IMR-90 (cell line): ENCODE measurements at regions not wholly inside any gene's neighbourhood (a gene's known extent, or its start where the extent isn't known, plus 50 kb on each side); places are given as distances from the start of the nearest gene placed in this dataset.
A peak's percentile ranks its signal among the peaks of the same experiment; 100 is the strongest.

Experiments used
- ATAC-seq: fragments of 200-7000 bp; cut with Tn5 transposase; 2 replicates; pipeline ENCODE4 v1.9.1; 2020; ENCODE audit warnings: low read depth, mild to moderate bottlenecking, moderate library complexity
- BruUV-seq: library from RNA; stranded (reverse); fragments of 400-500 nt; replicated peaks from 2 replicates; lab custom pipeline; 2021; lab: Mats Ljungman, UMichigan
- CTCF ChIA-PET: fragments of 300-600 bp; formaldehyde crosslinking; extraction: SDS; loops from one replicate; lab custom pipeline; 2021; ENCODE audit warnings: antibody characterized with exemption; lab: Yijun Ruan, JAX
- POLR2A ChIA-PET: fragments of 300-600 bp; sonication (Branson Sonifier 250); formaldehyde crosslinking; loops from one replicate; lab custom pipeline; 2022; ENCODE audit warnings: antibody characterized with exemption; ENCODE audit not compliant: unreplicated experiment; lab: Charles Lee
- DNase-seq: peaks from one replicate; pipeline ENCODE4 v3.0.0; 2013
- H2AFZ ChIP-seq: replicated peaks from 2 replicates; pipeline ENCODE3; 2013; ENCODE audit warnings: low read length, mild to moderate bottlenecking; ENCODE audit not compliant: poor library complexity
- H2AK5ac ChIP-seq: 2 replicates; pipeline ENCODE4 v1.6.1; 2013; ENCODE audit warnings: low read depth, low read length, inconsistent platforms
- H2AK9ac ChIP-seq: replicated peaks from 2 replicates; pipeline ENCODE3; 2013; ENCODE audit warnings: mild to moderate bottlenecking, low read depth, low read length, moderate library complexity; ENCODE audit not compliant: poor library complexity
- H2BK120ac ChIP-seq: 2 replicates; pipeline ENCODE4 v1.6.1; 2013; ENCODE audit warnings: low read depth, low read length, inconsistent platforms
- H2BK15ac ChIP-seq: 3 replicates; pipeline ENCODE4 v1.6.1; 2013; ENCODE audit warnings: low read depth, low read length, inconsistent platforms
- H2BK20ac ChIP-seq: 2 replicates; pipeline ENCODE4 v1.6.1; 2013; ENCODE audit warnings: low read depth, mild to moderate bottlenecking, inconsistent platforms, low read length, moderate library complexity
- H2BK5ac ChIP-seq: 2 replicates; pipeline ENCODE4 v1.6.1; 2013; ENCODE audit warnings: mild to moderate bottlenecking, low read depth, low read length, inconsistent platforms; ENCODE audit not compliant: poor library complexity, severe bottlenecking
- H3K14ac ChIP-seq: replicated peaks from 2 replicates; pipeline ENCODE4 v1.6.1; 2013; ENCODE audit warnings: low read depth, low read length, inconsistent platforms
- H3K18ac ChIP-seq: 2 replicates; pipeline ENCODE4 v1.6.1; 2013; ENCODE audit warnings: low read depth, low read length, control low read depth
- H3K23ac ChIP-seq: 2 replicates; pipeline ENCODE4 v1.6.1; 2013; ENCODE audit warnings: low read depth, low read length, inconsistent platforms
- H3K27ac ChIP-seq: 2 replicates; pipeline ENCODE4 v1.5.1; 2013; ENCODE audit warnings: mild to moderate bottlenecking, control low read depth, low read length; ENCODE audit not compliant: insufficient read depth
- H3K27me3 ChIP-seq: 2 replicates; pipeline ENCODE4 v1.6.1; 2013; ENCODE audit warnings: low read length; ENCODE audit not compliant: control insufficient read depth, insufficient read depth
- H3K36me3 ChIP-seq: 2 replicates; pipeline ENCODE4 v1.6.1; 2013; ENCODE audit warnings: low read length, mixed read lengths; ENCODE audit not compliant: control insufficient read depth, insufficient read depth
- H3K4ac ChIP-seq: 2 replicates; pipeline ENCODE4 v1.6.1; 2013; ENCODE audit warnings: low read depth, low read length, inconsistent platforms
- H3K4me1 ChIP-seq: 2 replicates; pipeline ENCODE4 v1.6.1; 2013; ENCODE audit warnings: low read length, mixed read lengths; ENCODE audit not compliant: control insufficient read depth, insufficient read depth
- H3K4me2 ChIP-seq: 2 replicates; pipeline ENCODE4 v1.6.1; 2013; ENCODE audit warnings: low read depth, mild to moderate bottlenecking, control low read depth, low read length, moderate library complexity
- H3K4me3 ChIP-seq: 2 replicates; pipeline ENCODE4 v1.5.1; 2013; ENCODE audit warnings: low read depth, mild to moderate bottlenecking, control low read depth, low read length, moderate library complexity; ENCODE audit not compliant: insufficient read depth
- H3K56ac ChIP-seq: 2 replicates; pipeline ENCODE4 v1.6.1; 2013; ENCODE audit warnings: low read length, inconsistent platforms; ENCODE audit not compliant: insufficient read depth; ENCODE audit errors: extremely low read depth
- H3K79me1 ChIP-seq, 2 experiments: 2 replicates each; pipeline ENCODE4 v1.6.1; 2013; ENCODE audit warnings: low read length in 2 of 2, inconsistent platforms in 1 of 2, low read depth in 1 of 2
- H3K9ac ChIP-seq: 2 replicates; pipeline ENCODE4 v1.6.1; 2013; ENCODE audit warnings: low read depth, low read length, control low read depth
- H3K9me1 ChIP-seq: 2 replicates; pipeline ENCODE4 v1.6.1; 2013; ENCODE audit warnings: low read length, inconsistent platforms; ENCODE audit not compliant: insufficient read depth
- H3K9me3 ChIP-seq: 2 replicates; pipeline ENCODE4 v1.6.1; 2013; ENCODE audit warnings: low read length; ENCODE audit not compliant: control insufficient read depth, insufficient read depth
- H4K20me1 ChIP-seq: 2 replicates; pipeline ENCODE4 v1.6.1; 2013; ENCODE audit warnings: low read length, inconsistent platforms; ENCODE audit not compliant: insufficient read depth
- H4K5ac ChIP-seq: 2 replicates; pipeline ENCODE4 v1.6.1; 2013; ENCODE audit warnings: mild to moderate bottlenecking, low read depth, low read length, control low read depth
- H4K8ac ChIP-seq, 2 experiments: 2 replicates each; pipeline ENCODE4 v1.6.1; 2013; ENCODE audit warnings: low read depth in 2 of 2, low read length in 2 of 2, control low read depth in 1 of 2, inconsistent platforms in 1 of 2
- H4K91ac ChIP-seq: 2 replicates; pipeline ENCODE4 v1.6.1; 2013; ENCODE audit warnings: low read depth, low read length, inconsistent platforms; ENCODE audit not compliant: insufficient read depth
- CTCF ChIP-seq: conservative IDR thresholded peaks from 2 replicates; pipeline ENCODE4 v1.5.1; 2012; ENCODE audit warnings: mild to moderate bottlenecking, low read depth, low read length, improper control_type of control experiment
- ELK1 ChIP-seq: fragments of 150-350 bp; IDR thresholded peaks from 2 replicates; pipeline ENCODE4 v1.6.1; 2016; ENCODE audit warnings: low read depth, mild to moderate bottlenecking, low read length, moderate library complexity, borderline replicate concordance
- NFE2L2 ChIP-seq: fragments of 150-350 bp; IDR thresholded peaks from 2 replicates; pipeline ENCODE4 v1.6.1; 2016; ENCODE audit warnings: low read depth, mild to moderate bottlenecking, low read length
- RCOR1 ChIP-seq: IDR thresholded peaks from 2 replicates; pipeline ENCODE4 v1.6.1; 2012; ENCODE audit warnings: mild to moderate bottlenecking, low read length, improper control_type of control experiment; ENCODE audit not compliant: insufficient replicate concordance
- RFX5 ChIP-seq: IDR thresholded peaks from 2 replicates; pipeline ENCODE4 v1.8.0; 2012; ENCODE audit warnings: low read depth, mild to moderate bottlenecking, low read length, moderate library complexity
- WGBS, 2 experiments: methylation state at CpG; one replicate each; pipeline versions ENCODE4 v1.1.5 to v1.1.7; 2013; ENCODE audit warnings: missing lambda C conversion rate in 2 of 2; ENCODE audit not compliant: insufficient read length in 1 of 2; ENCODE audit errors: extremely low coverage in 2 of 2; 5-methylcytosine and 5-hydroxymethylcytosine counted together
- dilution Hi-C: fragments of 300-500 bp; cut with HindIII; formaldehyde crosslinking; loops from one replicate; pipeline ENCODE4 v1.14.3; 2018; ENCODE audit warnings: low sequenced_read_pairs; ENCODE audit not compliant: unreplicated experiment
- in situ Hi-C: fragments of 300-500 bp; cut with MboI; formaldehyde crosslinking; loops from 3 replicates; pipeline ENCODE4 v1.14.3; 2019; ENCODE audit warnings: low sequenced_read_pairs, inconsistent platforms, mixed read lengths
- intact Hi-C: fragments of 100-400 bp; cut with micrococcal nuclease; formaldehyde crosslinking; loops from 2 replicates; pipeline ENCODE4 v1.10.0; 2022

- ATAC-seq (peak; percentile 90), DNase-seq (peak; percentile 65)
- no TSS peak for BruUV-seq
- H3K23ac ChIP-seq, result no peak overlapping the region
- no peak overlapping the region for H3K4me3 ChIP-seq
- H3K27ac ChIP-seq, result no peak overlapping the region
- H2AK9ac ChIP-seq, result no peak overlapping the region
- intact Hi-C loops (no loop called here), dilution Hi-C loops (no loop called here), in situ Hi-C loops (no loop called here)
- WGBS, 2 experiments, result no CpG with 5 or more reads among the region's 2 CpGs
- no peak overlapping the region for H2BK20ac ChIP-seq
- no peak overlapping the region for H3K9ac ChIP-seq
- CTCF ChIA-PET, result no interaction called here
- H2AFZ ChIP-seq, result no peak overlapping the region
- H2BK120ac ChIP-seq, result no peak overlapping the region
- no peak overlapping the region for H3K14ac ChIP-seq
- H4K91ac ChIP-seq, result no peak overlapping the region
- H3K4ac ChIP-seq, result no peak overlapping the region
- H2BK15ac ChIP-seq, result no peak overlapping the region
- no peak overlapping the region; the same call in 1 of the 2 replicates for H3K4me2 ChIP-seq
- H3K56ac ChIP-seq, result no peak overlapping the region
- H3K27me3 ChIP-seq, result no peaks in the 10 kb centered on the region
- no peaks in the 10 kb centered on the region for H3K79me1 ChIP-seq
- no peak overlapping the region for H3K18ac ChIP-seq
- no peaks in the 10 kb centered on the region for H4K20me1 ChIP-seq
- no peaks in the 10 kb centered on the region for H3K9me3 ChIP-seq
- TF ChIP-seq NFE2L2, result no peak
- TF ChIP-seq RFX5, result no peak
- no peak for TF ChIP-seq CTCF
- TF ChIP-seq ELK1, result no peak
- no peak for TF ChIP-seq RCOR1
- no peak overlapping the region for H4K5ac ChIP-seq
- no peaks in the 10 kb centered on the region for H3K36me3 ChIP-seq
- no peak overlapping the region for H2AK5ac ChIP-seq
- no peak overlapping the region for H2BK5ac ChIP-seq
- no peak overlapping the region for H4K8ac ChIP-seq
- no peaks in the 10 kb centered on the region for H3K9me1 ChIP-seq
- H3K4me1 ChIP-seq, result 0 out of 2 replicates have a peak, but pooled peaks cover 4% of the 10 kb centered on the region
- POLR2A ChIA-PET, result no interaction called here
Observed at GRCh38 chr7:16961641-16962040, 79.9 kb upstream of the AGR3 start.
